Ishikawa (cell line): ENCODE measurements at regions not wholly inside any gene's neighbourhood (a gene's known extent, or its start where the extent isn't known, plus 50 kb on each side); places are given as distances from the start of the nearest gene placed in this dataset.

Experiments
- CREB1 ChIP-seq: IDR thresholded peaks from 2 replicates; pipeline ENCODE4 v1.6.1; 2012; ENCODE audit warnings: low read depth
- EP300 ChIP-seq: IDR thresholded peaks from 2 replicates; pipeline ENCODE4 v1.6.1; 2012; ENCODE audit warnings: borderline replicate concordance
- FOXM1 ChIP-seq: IDR thresholded peaks from 2 replicates; pipeline ENCODE4 v1.6.1; 2012; ENCODE audit warnings: low read depth, borderline replicate concordance
- MAX ChIP-seq: IDR thresholded peaks from 2 replicates; pipeline ENCODE4 v1.6.1; 2012
- NFIC ChIP-seq: IDR thresholded peaks from 2 replicates; pipeline ENCODE4 v1.6.1; 2012
- RAD21 ChIP-seq: IDR thresholded peaks from 2 replicates; pipeline ENCODE4 v1.6.1; 2012; ENCODE audit warnings: low read depth
- REST ChIP-seq: IDR thresholded peaks from 2 replicates; pipeline ENCODE4 v1.6.1; 2012; ENCODE audit warnings: low read depth, mild to moderate bottlenecking
- TAF1 ChIP-seq: IDR thresholded peaks from 2 replicates; pipeline ENCODE4 v1.6.1; 2012; ENCODE audit warnings: low read depth, mild to moderate bottlenecking
- TEAD4 ChIP-seq: IDR thresholded peaks from 2 replicates; pipeline ENCODE4 v1.6.1; 2012

- TF ChIP-seq REST (no peak), EP300 (no peak), MAX (no peak), RAD21 (no peak), TEAD4 (no peak), NFIC (no peak), TAF1 (no peak), CREB1 (no peak), FOXM1 (no peak)
These were observed 53.9 kb upstream of the CACNA1E start for GRCh38 chr1:181429462-181429861.
